ENCODE measurements at regions not wholly inside any gene's neighbourhood (a gene's known extent, or its start where the extent isn't known, plus 50 kb on each side); places are given as distances from the start of the nearest gene placed in this dataset.

DNA sequence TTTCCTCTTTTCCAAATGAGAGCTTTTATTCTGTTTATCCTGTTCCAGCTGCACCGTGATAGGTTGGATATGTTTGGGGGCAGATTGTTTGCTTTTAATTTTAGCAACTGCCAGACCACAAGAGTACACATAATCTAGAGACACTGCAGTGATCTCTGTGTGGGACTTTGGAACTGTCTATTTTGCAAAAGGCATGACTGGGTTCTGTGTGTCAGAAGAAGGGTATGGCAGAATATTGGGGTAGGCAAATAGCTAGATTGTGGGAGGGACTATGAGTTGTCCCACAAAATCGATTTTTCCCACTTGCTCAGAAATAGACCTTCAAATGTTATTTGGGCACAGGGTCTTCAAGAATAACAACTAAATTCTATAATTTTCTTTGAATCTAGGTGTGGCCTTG lies 275.9 kb upstream of the KITLG start:
- TF ChIP-seq, protein P1, sequence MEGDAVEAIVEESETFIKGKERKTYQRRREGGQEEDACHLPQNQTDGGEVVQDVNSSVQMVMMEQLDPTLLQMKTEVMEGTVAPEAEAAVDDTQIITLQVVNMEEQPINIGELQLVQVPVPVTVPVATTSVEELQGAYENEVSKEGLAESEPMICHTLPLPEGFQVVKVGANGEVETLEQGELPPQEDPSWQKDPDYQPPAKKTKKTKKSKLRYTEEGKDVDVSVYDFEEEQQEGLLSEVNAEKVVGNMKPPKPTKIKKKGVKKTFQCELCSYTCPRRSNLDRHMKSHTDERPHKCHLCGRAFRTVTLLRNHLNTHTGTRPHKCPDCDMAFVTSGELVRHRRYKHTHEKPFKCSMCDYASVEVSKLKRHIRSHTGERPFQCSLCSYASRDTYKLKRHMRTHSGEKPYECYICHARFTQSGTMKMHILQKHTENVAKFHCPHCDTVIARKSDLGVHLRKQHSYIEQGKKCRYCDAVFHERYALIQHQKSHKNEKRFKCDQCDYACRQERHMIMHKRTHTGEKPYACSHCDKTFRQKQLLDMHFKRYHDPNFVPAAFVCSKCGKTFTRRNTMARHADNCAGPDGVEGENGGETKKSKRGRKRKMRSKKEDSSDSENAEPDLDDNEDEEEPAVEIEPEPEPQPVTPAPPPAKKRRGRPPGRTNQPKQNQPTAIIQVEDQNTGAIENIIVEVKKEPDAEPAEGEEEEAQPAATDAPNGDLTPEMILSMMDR (conservative IDR thresholded peaks at IDR 0.05; ENCODE audit: low read depth, low read length) = no peak
- TF ChIP-seq EZH2 (IDR thresholded peaks at IDR 0.05; ENCODE audit: low read length, unreplicated experiment) = no peak
